Erythroblast (primary cell): ENCODE measurements at regions not wholly inside any gene's neighbourhood (a gene's known extent, or its start where the extent isn't known, plus 50 kb on each side); places are given as distances from the start of the nearest gene placed in this dataset.

Experiments used
- GATA1 ChIP-seq: IDR thresholded peaks from 2 replicates; pipeline ENCODE4 v1.6.1; 2011; ENCODE audit warnings: low read depth, mild to moderate bottlenecking, control low read depth, low read length, moderate library complexity
- POLR2A ChIP-seq: IDR thresholded peaks from 2 replicates; pipeline ENCODE4 v1.6.1; 2011; ENCODE audit warnings: mild to moderate bottlenecking, low read length

- TF ChIP-seq POLR2A (no peak), GATA1 (no peak)
Measured at GRCh38 chr4:126027601-126028000, 712.8 kb downstream of the FAT4 start.
